ENCODE measurements at regions not wholly inside any gene's neighbourhood (a gene's known extent, or its start where the extent isn't known, plus 50 kb on each side); places are given as distances from the start of the nearest gene placed in this dataset.

- Histone ChIP-seq H3K4me3 (no peak overlapping the region), H3K9me2 (replicated peaks; ENCODE audit: insufficient read depth) (no peaks in the 10 kb centered on the region), H3K79me2 (no peaks in the 10 kb centered on the region), H3K4me2 (no peak overlapping the region), H3K27ac (no peak overlapping the region), H4K20me1 (ENCODE audit: insufficient read depth, poor library complexity, severe bottlenecking) (no peaks in the 10 kb centered on the region), H3K9me3 (ENCODE audit: low read depth) (no peaks in the 10 kb centered on the region), H3K4me1 (ENCODE audit: insufficient read depth) (no peaks in the 10 kb centered on the region), H3K36me3 (replicated peaks; ENCODE audit: insufficient read depth, low read depth) (no peaks in the 10 kb centered on the region), H2AFZ (no peak overlapping the region), H3K27me3 (no peaks in the 10 kb centered on the region)
- 97% methylated on average over 1 of the region's 1 CpG for WGBS (ENCODE audit: low lambda C conversion rate, missing lambda C conversion rate)
- TF ChIP-seq EZH2 (IDR thresholded peaks at IDR 0.05; ENCODE audit: borderline replicate concordance) = no peak
- no peak for TF ChIP-seq CTCF (IDR thresholded peaks at IDR 0.05; ENCODE audit: poor library complexity)
- no peak for TF ChIP-seq EZH2phosphoT487 (IDR thresholded peaks at IDR 0.05; ENCODE audit: low read depth, severe bottlenecking, unreplicated experiment)
- DNase-seq (ENCODE audit: low spot score) = no peak
Observed at GRCh38 chr6:71033171-71033570, 76.3 kb upstream of the B3GAT2 start.

DNA sequence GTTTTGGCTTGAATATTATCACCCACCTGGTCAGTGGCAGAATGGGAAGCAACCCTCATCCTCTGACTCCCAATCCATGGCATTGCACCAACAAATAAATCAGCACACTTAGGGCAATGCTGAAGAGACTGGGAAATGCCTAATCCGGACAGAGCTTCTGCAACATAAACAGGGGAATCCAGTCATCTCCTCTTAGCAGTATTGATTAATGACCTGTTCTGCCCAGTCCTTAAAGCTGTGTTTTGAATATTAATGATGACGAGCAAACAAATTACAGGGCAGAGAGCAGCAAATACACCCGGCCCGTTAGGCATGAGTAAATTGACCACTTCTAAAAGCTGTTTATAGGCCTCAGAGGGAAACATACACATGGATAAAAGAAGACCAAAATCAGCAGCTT lies 77.0 kb upstream of the B3GAT2 start:
- no peak overlapping the region for H2AFZ ChIP-seq
- no peak overlapping the region for H3K4me3 ChIP-seq
- H4K20me1 ChIP-seq (ENCODE audit: insufficient read depth, poor library complexity, severe bottlenecking) = no peaks in the 10 kb centered on the region

GRCh38 chr6:71034563-71035345 lies 77.9 kb upstream of the B3GAT2 start:
- Histone ChIP-seq H3K27ac (no peak overlapping the region), H3K9me2 (replicated peaks; ENCODE audit: insufficient read depth) (no peaks in the 10 kb centered on the region), H3K9me3 (ENCODE audit: low read depth) (no peaks in the 10 kb centered on the region), H3K27me3 (no peaks in the 10 kb centered on the region), H3K4me3 (no peak overlapping the region), H3K36me3 (replicated peaks; ENCODE audit: insufficient read depth, low read depth) (no peaks in the 10 kb centered on the region), H3K4me1 (ENCODE audit: insufficient read depth) (no peaks in the 10 kb centered on the region), H2AFZ (no peak overlapping the region), H3K4me2 (no peak overlapping the region), H4K20me1 (ENCODE audit: insufficient read depth, poor library complexity, severe bottlenecking) (no peaks in the 10 kb centered on the region), H3K79me2 (no peaks in the 10 kb centered on the region)
- no peak for DNase-seq (ENCODE audit: low spot score)
- 70% methylated on average over 4 of the region's 4 CpGs for WGBS (ENCODE audit: low lambda C conversion rate, missing lambda C conversion rate)
- TF ChIP-seq CTCF (IDR thresholded peaks at IDR 0.05; ENCODE audit: poor library complexity) (no peak), EZH2 (IDR thresholded peaks at IDR 0.05; ENCODE audit: borderline replicate concordance) (no peak), EZH2phosphoT487 (IDR thresholded peaks at IDR 0.05; ENCODE audit: low read depth, severe bottlenecking, unreplicated experiment) (no peak)

More for the DNA sequence above, 77.0 kb upstream of the B3GAT2 start:
- Histone ChIP-seq H3K9me2 (replicated peaks; ENCODE audit: insufficient read depth) (no peaks in the 10 kb centered on the region), H3K27ac (no peak overlapping the region), H3K79me2 (no peaks in the 10 kb centered on the region), H3K4me1 (ENCODE audit: insufficient read depth) (no peaks in the 10 kb centered on the region), H3K4me2 (no peak overlapping the region), H3K27me3 (no peaks in the 10 kb centered on the region), H3K36me3 (replicated peaks; ENCODE audit: insufficient read depth, low read depth) (no peaks in the 10 kb centered on the region), H3K9me3 (ENCODE audit: low read depth) (no peaks in the 10 kb centered on the region)
- 60% methylated on average over 4 of the region's 4 CpGs for WGBS (ENCODE audit: low lambda C conversion rate, missing lambda C conversion rate)
- TF ChIP-seq EZH2phosphoT487 (IDR thresholded peaks at IDR 0.05; ENCODE audit: low read depth, severe bottlenecking, unreplicated experiment) = no peak
- TF ChIP-seq EZH2 (IDR thresholded peaks at IDR 0.05; ENCODE audit: borderline replicate concordance) = no peak
- TF ChIP-seq CTCF (IDR thresholded peaks at IDR 0.05; ENCODE audit: poor library complexity) = no peak
- DNase-seq (ENCODE audit: low spot score) = no peak

Measured in hepatocyte (in vitro differentiated cells).